ENCODE measurements at regions not wholly inside any gene's neighbourhood (a gene's known extent, or its start where the extent isn't known, plus 50 kb on each side); places are given as distances from the start of the nearest gene placed in this dataset.
"Not testable (repeated sequence)": the region's sequence is repeated elsewhere in the genome, so short reads cannot be mapped to it uniquely, and the experiment has no call there.

- DNase-seq: no peak
These were observed 119.4 kb downstream of the KCNJ2 start for GRCh38 chr17:70288540-70289290.

- DNase-seq: no peak
These were observed 121.4 kb downstream of the KCNJ2 start for GRCh38 chr17:70290770-70291169.

GRCh38 chr17:70292366-70292765 lies 123.0 kb downstream of the KCNJ2 start:
- DNase-seq: no peak

GRCh38 chr17:70293564-70294310 lies 124.4 kb downstream of the KCNJ2 start:
- not testable (repeated sequence) for DNase-seq

GRCh38 chr17:70295329-70295728 lies 126.0 kb downstream of the KCNJ2 start:
- DNase-seq: no peak

GRCh38 chr17:70295731-70296130 lies 126.4 kb downstream of the KCNJ2 start:
- no peak for DNase-seq

- no peak for DNase-seq
These were observed 127.1 kb downstream of the KCNJ2 start for GRCh38 chr17:70296456-70296855.

- DNase-seq: no peak
These were observed 128.1 kb downstream of the KCNJ2 start for GRCh38 chr17:70297397-70297796.

GRCh38 chr17:70298929-70299531 lies 129.7 kb downstream of the KCNJ2 start:
- no peak for DNase-seq

- DNase-seq: no peak
These were observed 138.3 kb downstream of the KCNJ2 start for GRCh38 chr17:70307430-70308225.

GRCh38 chr17:70308618-70309017 lies 139.3 kb downstream of the KCNJ2 start:
- no peak for DNase-seq

GRCh38 chr17:70310221-70310672 lies 140.9 kb downstream of the KCNJ2 start:
- peak; percentile 50 for DNase-seq

- no peak for DNase-seq
These were observed 143.9 kb downstream of the KCNJ2 start for GRCh38 chr17:70313086-70313852.

- no peak for DNase-seq
These were observed 144.8 kb downstream of the KCNJ2 start for GRCh38 chr17:70314096-70314495.

- DNase-seq: no peak
These were observed 145.2 kb downstream of the KCNJ2 start for GRCh38 chr17:70314506-70314905.

- DNase-seq: no peak
These were observed 148.1 kb downstream of the KCNJ2 start for GRCh38 chr17:70317421-70317820.

GRCh38 chr17:70318051-70318450 lies 148.7 kb downstream of the KCNJ2 start:
- no peak for DNase-seq

GRCh38 chr17:70319516-70319915 lies 150.2 kb downstream of the KCNJ2 start:
- no peak for DNase-seq

GRCh38 chr17:70320673-70321345 lies 151.5 kb downstream of the KCNJ2 start:
- peak; percentile 17 for DNase-seq

- no peak for DNase-seq
These were observed 152.0 kb downstream of the KCNJ2 start for GRCh38 chr17:70321352-70321751.

- no peak for DNase-seq
These were observed 153.9 kb downstream of the KCNJ2 start for GRCh38 chr17:70323269-70323668.

GRCh38 chr17:70324031-70324430 lies 154.7 kb downstream of the KCNJ2 start:
- no peak for DNase-seq
